Endodermal cell (in vitro differentiated cells): ENCODE measurements at regions not wholly inside any gene's neighbourhood (a gene's known extent, or its start where the extent isn't known, plus 50 kb on each side); places are given as distances from the start of the nearest gene placed in this dataset.

ENCODE experiments used
- DNase-seq: peaks from one replicate; pipeline ENCODE4 v3.0.0-alpha.2; 2017
- H3K27ac ChIP-seq: 2 replicates; pipeline ENCODE4 v1.5.1; 2013; ENCODE audit warnings: mild to moderate bottlenecking, low read depth, low read length, moderate library complexity
- H3K27me3 ChIP-seq: 2 replicates; pipeline ENCODE4 v1.6.1; 2013; ENCODE audit warnings: mild to moderate bottlenecking, low read length, moderate library complexity; ENCODE audit not compliant: insufficient read depth, control insufficient read depth, poor library complexity, severe bottlenecking
- H3K36me3 ChIP-seq: 2 replicates; pipeline ENCODE4 v1.7.0; 2013; ENCODE audit warnings: mild to moderate bottlenecking, low read length, moderate library complexity; ENCODE audit not compliant: control insufficient read depth, insufficient read depth
- H3K4me1 ChIP-seq: one replicate; pipeline ENCODE4 v1.7.0; 2013; ENCODE audit warnings: low read length; ENCODE audit not compliant: control insufficient read depth, insufficient read depth
- H3K4me3 ChIP-seq: 2 replicates; pipeline ENCODE4 v1.5.1; 2013; ENCODE audit warnings: mild to moderate bottlenecking, low read length, moderate library complexity
- H3K9ac ChIP-seq: 2 replicates; pipeline ENCODE4 v1.6.1; 2013; ENCODE audit warnings: mild to moderate bottlenecking, low read length, moderate library complexity; ENCODE audit not compliant: poor library complexity, severe bottlenecking; ENCODE audit errors: extremely low read depth
- H3K9me3 ChIP-seq: 2 replicates; pipeline ENCODE4 v1.6.1; 2013; ENCODE audit warnings: mild to moderate bottlenecking, low read length, moderate library complexity; ENCODE audit not compliant: control insufficient read depth
- H3K27ac Mint-ChIP-seq: 2 replicates; pipeline ENCODE4 v1.8.0; 2020; ENCODE audit warnings: mixed read lengths
- H3K27me3 Mint-ChIP-seq: 2 replicates; pipeline ENCODE4 v1.8.0; 2021; ENCODE audit warnings: mild to moderate bottlenecking, mixed read lengths; ENCODE audit not compliant: insufficient read depth
- H3K36me3 Mint-ChIP-seq: 2 replicates; pipeline ENCODE4 v1.8.0; 2020; ENCODE audit warnings: low read depth, mixed read lengths
- H3K4me1 Mint-ChIP-seq: 2 replicates; pipeline ENCODE4 v1.8.0; 2020; ENCODE audit warnings: mixed read lengths
- H3K4me3 Mint-ChIP-seq: 2 replicates; pipeline ENCODE4 v1.8.0; 2020; ENCODE audit warnings: mild to moderate bottlenecking, moderate library complexity, mixed read lengths
- H3K9me3 Mint-ChIP-seq: 2 replicates; pipeline ENCODE4 v1.8.0; 2020; ENCODE audit warnings: mild to moderate bottlenecking, mixed read lengths
- CTCF ChIP-seq: fragments of 200-600 bp; sonication (generic); conservative IDR thresholded peaks from 2 replicates; pipeline ENCODE4 v1.5.0; 2021; ENCODE audit warnings: antibody characterized with exemption, mild to moderate bottlenecking
- WGBS, 2 experiments: methylation state at CpG; one replicate each; pipeline versions ENCODE4 v1.1.5 to v1.1.7; 2013; ENCODE audit warnings: missing lambda C conversion rate in 2 of 2, mixed read lengths in 1 of 2; ENCODE audit not compliant: insufficient coverage in 1 of 2, insufficient read length in 1 of 2; 5-methylcytosine and 5-hydroxymethylcytosine counted together

GRCh38 chr6:145139140-145139850, 596.0 kb downstream of the EPM2A start:
- H3K4me1 ChIP-seq = peaks cover 5% of the 10 kb centered on the region
- no peak overlapping the region for H3K4me3 Mint-ChIP-seq
- no peak for DNase-seq

GRCh38 chr6:145139895-145140294, 595.4 kb downstream of the EPM2A start:
- Mint-ChIP-seq H3K9me3 (no peaks in the 10 kb centered on the region), H3K36me3 (no peaks in the 10 kb centered on the region), H3K27ac (no peak overlapping the region), H3K4me1 (peaks cover 8% of the 10 kb centered on the region), H3K27me3 (no peaks in the 10 kb centered on the region), H3K4me3 (no peak overlapping the region)
- H3K9me3 ChIP-seq = no peaks in the 10 kb centered on the region
- TF ChIP-seq CTCF = no peak
- no peak for DNase-seq
- H3K27ac ChIP-seq = peak overlapping the region; percentile 95
- no peak overlapping the region for H3K9ac ChIP-seq
- H3K4me1 ChIP-seq = peaks cover 5% of the 10 kb centered on the region
- H3K36me3 ChIP-seq = no peaks in the 10 kb centered on the region
- H3K4me3 ChIP-seq = no peak overlapping the region
- no peaks in the 10 kb centered on the region for H3K27me3 ChIP-seq

More at GRCh38 chr6:145139140-145139850, 596.0 kb downstream of the EPM2A start:
- TF ChIP-seq CTCF = no peak
- Mint-ChIP-seq H3K27me3 (no peaks in the 10 kb centered on the region), H3K27ac (no peak overlapping the region), H3K9me3 (no peaks in the 10 kb centered on the region), H3K36me3 (no peaks in the 10 kb centered on the region), H3K4me1 (peaks cover 8% of the 10 kb centered on the region)
- peak overlapping the region; percentile 95 for H3K27ac ChIP-seq
- WGBS, 2 experiments = 72 to 73% methylated on average over 5 to 6 of the region's 7 CpGs
- no peaks in the 10 kb centered on the region for H3K27me3 ChIP-seq
- H3K4me3 ChIP-seq = no peak overlapping the region
- H3K9ac ChIP-seq = no peak overlapping the region
- H3K9me3 ChIP-seq = no peaks in the 10 kb centered on the region
- H3K36me3 ChIP-seq = no peaks in the 10 kb centered on the region

GRCh38 chr6:145141572-145141971, 593.7 kb downstream of the EPM2A start:
- peaks cover 5% of the 10 kb centered on the region for H3K4me1 ChIP-seq
- no peak for TF ChIP-seq CTCF
- H3K4me1 Mint-ChIP-seq = peaks cover 8% of the 10 kb centered on the region
- H3K27ac ChIP-seq = no peak overlapping the region
- no peaks in the 10 kb centered on the region for H3K9me3 ChIP-seq
- no peak overlapping the region for H3K9ac ChIP-seq
- H3K27me3 Mint-ChIP-seq = no peaks in the 10 kb centered on the region
- no peak for DNase-seq
- no peaks in the 10 kb centered on the region for H3K9me3 Mint-ChIP-seq
- no peaks in the 10 kb centered on the region for H3K36me3 Mint-ChIP-seq
- no peak overlapping the region for H3K4me3 ChIP-seq
- H3K27ac Mint-ChIP-seq = no peak overlapping the region
- no peaks in the 10 kb centered on the region for H3K27me3 ChIP-seq
- no peaks in the 10 kb centered on the region for H3K36me3 ChIP-seq
- H3K4me3 Mint-ChIP-seq = no peak overlapping the region
